SK-N-DZ (cell line): ENCODE measurements at regions not wholly inside any gene's neighbourhood (a gene's known extent, or its start where the extent isn't known, plus 50 kb on each side); places are given as distances from the start of the nearest gene placed in this dataset.
"Not testable (repeated sequence)": the region's sequence is repeated elsewhere in the genome, so short reads cannot be mapped to it uniquely, and the experiment has no call there.

Source experiments
- DNase-seq: peaks from one replicate; pipeline ENCODE4 v3.0.0-alpha.2; 2015; ENCODE audit warnings: low spot score

DNA sequence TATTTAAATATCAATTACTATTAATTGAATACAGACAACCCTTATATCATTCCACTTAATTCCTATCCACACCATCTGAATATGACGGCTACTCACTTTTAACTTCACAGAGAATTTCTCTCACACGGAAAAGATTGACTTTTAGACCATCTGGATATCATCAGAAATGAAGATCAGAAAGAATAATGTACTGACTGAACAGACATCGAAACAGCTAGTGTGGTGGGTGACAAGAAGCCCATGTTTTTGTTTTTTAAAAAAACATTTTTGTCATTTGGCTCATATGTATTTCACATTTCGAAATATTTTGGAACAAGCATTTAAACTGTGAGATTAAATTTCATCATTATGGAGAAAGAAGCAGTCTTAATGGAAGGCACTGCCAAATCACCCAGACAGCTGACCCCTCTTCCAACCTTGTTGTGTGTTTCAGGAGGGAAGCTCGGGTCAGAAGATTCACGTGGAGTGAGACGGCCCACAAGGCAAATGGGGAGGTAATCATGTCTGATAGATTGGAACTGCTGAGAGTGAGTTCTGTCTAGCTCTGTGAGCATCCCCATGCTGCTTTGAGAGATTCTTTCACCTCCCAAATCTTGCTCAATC is 204.2 kb upstream of the RASGEF1B start:
- DNase-seq = no peak

- DNase-seq = no peak
Measured at GRCh38 chr4:81673961-81674360, 202.3 kb upstream of the RASGEF1B start.

DNA sequence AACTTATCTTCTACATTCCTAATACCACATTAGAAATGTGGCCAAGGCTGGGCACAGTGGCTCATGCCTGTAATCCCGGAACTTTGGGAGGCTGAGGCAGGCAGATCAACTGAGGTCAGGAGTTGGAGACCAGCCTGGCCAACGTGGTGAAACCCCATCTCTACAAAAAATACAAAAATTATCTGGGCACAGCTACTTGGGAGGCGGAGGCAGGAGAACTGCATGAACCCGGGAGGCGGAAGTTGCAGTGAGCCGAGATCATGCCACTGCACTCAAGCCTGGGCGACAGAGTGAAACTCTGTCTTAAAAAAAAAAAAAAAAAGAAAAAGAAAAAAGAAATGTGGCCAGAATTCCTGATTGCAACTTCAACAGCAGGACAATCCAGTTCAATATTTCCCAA is 196.6 kb upstream of the RASGEF1B start:
- DNase-seq = not testable (repeated sequence)

GRCh38 chr4:81667539-81667938 is 195.8 kb upstream of the RASGEF1B start:
- no peak for DNase-seq

DNA sequence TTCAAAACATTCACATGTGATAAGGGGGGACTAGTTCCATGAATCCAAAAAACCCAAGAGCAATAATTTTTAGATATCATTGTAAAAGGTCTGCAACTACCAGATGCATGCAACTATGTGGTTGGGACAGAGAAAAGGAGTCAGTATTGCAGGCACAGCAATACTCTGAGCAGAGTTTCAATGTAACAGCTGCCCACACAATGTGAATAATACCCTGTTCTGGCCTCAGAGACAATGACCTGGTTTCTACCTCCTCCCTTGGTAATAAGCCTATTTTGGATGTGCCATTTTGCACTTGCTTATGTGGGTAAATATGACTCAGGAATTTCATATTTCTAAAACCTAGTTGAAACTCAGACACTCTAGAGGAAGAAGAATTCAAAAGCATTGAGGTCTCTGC is 194.8 kb upstream of the RASGEF1B start:
- DNase-seq = no peak

GRCh38 chr4:81665649-81666048 is 193.9 kb upstream of the RASGEF1B start:
- no peak for DNase-seq

DNA sequence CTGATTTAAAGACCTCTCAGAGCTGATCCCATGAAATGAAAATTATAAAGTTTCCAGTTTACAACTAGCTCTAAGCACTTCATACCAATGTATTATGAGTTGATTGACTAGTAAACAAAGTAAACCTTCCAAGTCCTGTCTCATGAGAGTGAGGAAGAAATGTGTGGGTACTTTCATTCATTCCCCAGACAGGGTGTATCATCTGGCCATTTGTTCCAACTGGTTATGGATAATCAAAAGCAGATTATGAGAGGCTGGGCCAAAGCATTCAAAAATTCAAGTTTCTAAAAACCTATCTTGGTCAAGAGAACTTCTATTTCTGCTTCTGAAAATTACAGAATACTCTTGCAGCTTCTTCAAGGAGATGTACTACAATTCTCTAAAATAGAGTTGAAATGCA is 193.3 kb upstream of the RASGEF1B start:
- no peak for DNase-seq

DNA sequence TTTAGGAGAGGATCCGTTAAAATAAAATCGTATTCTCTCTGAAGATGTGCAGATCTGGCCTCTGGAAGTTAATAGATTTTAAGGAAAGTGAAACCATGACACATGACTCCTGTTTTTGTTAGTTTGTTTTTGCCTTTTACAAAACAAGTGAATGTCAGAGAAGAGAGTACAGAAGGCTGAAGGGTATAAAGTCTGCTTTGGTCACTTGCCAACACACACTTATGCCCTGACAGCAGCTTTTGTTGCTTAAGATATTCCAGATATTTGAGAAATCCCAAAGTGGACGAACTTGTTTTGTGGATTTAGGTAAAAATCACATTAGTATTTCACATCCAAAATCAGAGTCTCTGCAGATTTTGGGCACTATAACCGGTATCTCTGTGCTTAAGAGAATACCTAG is 192.4 kb upstream of the RASGEF1B start:
- DNase-seq = no peak

- no peak for DNase-seq
Measured at GRCh38 chr4:81663368-81663767, 191.7 kb upstream of the RASGEF1B start.

DNA sequence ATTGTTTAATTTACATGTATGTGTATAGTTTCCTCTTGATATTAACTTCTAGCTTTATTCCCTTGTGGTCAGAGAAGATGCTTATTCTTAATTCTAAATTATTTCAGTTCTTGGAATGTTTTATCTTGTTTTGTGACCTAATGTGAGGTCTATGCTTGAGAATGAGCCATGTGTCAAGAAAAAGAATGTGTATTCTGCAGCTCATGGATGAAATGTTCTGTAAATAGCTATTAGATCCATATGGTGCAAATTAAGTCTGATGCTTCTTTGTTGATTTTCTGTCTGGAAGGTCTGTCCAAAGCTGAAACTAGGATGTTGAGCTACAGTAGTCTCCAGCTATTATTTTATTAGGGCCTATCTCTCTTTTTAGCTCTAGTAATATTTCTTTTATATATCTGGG is 187.3 kb upstream of the RASGEF1B start:
- no peak for DNase-seq

GRCh38 chr4:81652069-81652478 is 180.4 kb upstream of the RASGEF1B start:
- DNase-seq = no peak

- no peak for DNase-seq
Measured at GRCh38 chr4:81651243-81651899, 179.7 kb upstream of the RASGEF1B start.

GRCh38 chr4:81650606-81651242 is 179.0 kb upstream of the RASGEF1B start:
- DNase-seq = no peak

GRCh38 chr4:81648576-81649275 is 177.0 kb upstream of the RASGEF1B start:
- no peak for DNase-seq

DNA sequence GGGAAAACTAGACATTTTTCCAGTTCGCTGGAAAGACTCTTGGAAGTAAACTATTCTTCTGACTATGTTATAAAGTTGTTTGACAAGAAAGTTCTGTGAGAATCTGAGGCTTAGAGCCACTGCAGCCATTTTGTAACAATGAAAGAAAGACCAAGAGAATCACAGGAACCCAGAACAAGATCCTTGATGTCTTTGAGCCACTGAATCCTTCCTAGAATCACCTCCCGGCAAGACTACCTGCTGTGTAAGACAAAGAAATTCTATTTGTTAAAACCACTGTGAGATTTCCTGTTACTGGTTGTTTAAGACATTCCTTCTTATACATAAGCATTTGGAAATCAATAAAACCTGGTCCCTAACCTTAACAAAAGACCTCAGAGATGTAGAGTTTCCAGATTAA is 175.7 kb upstream of the RASGEF1B start:
- no peak for DNase-seq

GRCh38 chr4:81642543-81642942 is 170.8 kb upstream of the RASGEF1B start:
- DNase-seq = no peak

DNA sequence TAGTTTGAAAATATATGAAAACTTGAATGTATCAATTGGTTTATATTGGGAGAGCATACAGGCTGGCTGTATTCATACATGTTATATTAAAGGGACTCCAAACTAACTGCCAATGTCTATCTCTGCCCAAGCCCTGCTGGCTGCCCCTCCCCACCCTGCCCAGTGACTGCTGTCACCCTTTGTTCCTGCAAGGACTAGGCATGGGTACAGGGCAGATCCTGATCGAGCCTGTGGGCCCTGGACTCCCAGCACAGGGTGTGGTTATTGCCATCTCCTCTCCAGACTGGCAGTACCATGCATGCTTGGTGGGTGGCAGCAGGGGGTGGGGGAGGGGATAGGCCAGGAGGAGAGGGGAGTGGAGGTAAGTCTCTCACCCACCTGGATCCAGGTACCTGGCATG is 167.5 kb upstream of the RASGEF1B start:
- DNase-seq = no peak

GRCh38 chr4:81638698-81639097 is 167.0 kb upstream of the RASGEF1B start:
- DNase-seq = no peak

DNA sequence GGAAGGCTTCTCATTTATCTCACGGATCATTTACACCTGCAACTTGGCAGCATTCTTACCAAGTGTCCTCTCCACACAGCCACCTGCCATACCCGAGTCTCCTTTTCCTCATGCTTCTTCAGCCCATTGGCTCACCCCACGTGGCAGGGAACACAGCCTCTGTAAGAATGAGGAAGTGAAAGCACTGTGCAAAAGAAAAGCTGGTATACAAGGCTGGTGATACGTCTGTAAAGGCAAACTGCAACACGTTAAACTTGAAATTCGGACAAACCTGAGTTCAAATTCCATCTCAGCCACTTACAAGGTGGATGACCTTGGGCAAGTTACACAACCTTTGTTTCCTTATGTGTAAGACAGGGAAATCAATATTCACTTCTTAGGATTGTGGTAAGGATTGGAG is 164.0 kb upstream of the RASGEF1B start:
- DNase-seq = no peak

GRCh38 chr4:81634766-81635549 is 163.3 kb upstream of the RASGEF1B start:
- DNase-seq = peak; percentile 2

DNA sequence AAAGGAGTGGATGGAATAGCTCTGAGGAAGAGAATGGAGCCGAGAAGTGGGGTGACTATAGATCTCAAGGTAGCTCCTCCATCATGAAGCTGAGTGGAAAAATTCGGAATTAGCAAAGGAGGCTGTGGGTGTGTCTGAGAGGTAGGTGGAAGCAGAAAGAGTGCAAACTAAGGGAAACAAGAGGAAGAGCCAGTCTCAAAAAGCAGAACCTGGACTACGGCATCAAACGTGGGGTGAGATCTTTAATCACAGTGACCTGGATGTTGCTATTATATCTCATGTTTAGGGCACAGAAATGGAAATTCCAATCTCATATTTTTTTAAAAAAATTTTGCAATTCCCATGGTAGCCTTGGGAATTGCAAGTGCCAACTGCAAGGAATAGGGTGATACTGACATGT is 162.5 kb upstream of the RASGEF1B start:
- DNase-seq = no peak
